Adrenal gland (tissue), 5 donors: ENCODE measurements at regions not wholly inside any gene's neighbourhood (a gene's known extent, or its start where the extent isn't known, plus 50 kb on each side); places are given as distances from the start of the nearest gene placed in this dataset.

ENCODE experiments used
- POLR2A ChIP-seq, 2 donors: fragments of 450-650 bp; IDR thresholded peaks; one replicate each; pipeline ENCODE4 v1.6.1; 2017; ENCODE audit warnings: antibody characterized with exemption in 2 of 2, mild to moderate bottlenecking in 2 of 2, moderate library complexity in 1 of 2
- TF ChIP-seq, protein P1 (sequence below), 6 experiments: fragments of 450-650 bp in 4 of 6; fragments of 200-600 bp in 2 of 6; sonication (generic) in 1 of 6; IDR thresholded peaks; 1 replicate in 5 of 6; 2 replicates in 1 of 6; pipeline versions ENCODE4 v1.5.1 to v1.8.0; 2016 to 2021; ENCODE audit warnings: antibody characterized with exemption in 6 of 6, mild to moderate bottlenecking in 2 of 6, moderate library complexity in 1 of 6
- donor health status: DM: no; HTN: no; CAD: no.

DNA sequence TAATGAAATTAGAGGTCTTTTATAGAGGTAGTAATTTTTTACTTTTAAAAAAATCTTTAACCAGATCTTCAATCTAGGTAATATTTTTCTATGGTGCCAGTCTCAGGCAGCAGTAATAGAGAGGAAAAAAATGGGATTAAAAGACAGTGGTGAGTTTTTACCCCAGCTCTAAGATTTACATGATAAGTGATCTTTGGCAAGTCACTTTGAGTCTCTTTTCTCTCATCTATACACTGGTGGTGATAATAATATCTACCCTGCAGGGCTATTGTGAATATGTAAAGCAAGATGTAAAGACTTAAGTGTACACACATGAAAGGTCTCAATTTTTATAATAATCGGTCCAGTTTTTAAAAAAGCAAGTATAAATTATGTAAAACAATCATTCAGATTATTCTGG, 786.2 kb upstream of the POU3F4 start:
- TF ChIP-seq, protein P1, sequence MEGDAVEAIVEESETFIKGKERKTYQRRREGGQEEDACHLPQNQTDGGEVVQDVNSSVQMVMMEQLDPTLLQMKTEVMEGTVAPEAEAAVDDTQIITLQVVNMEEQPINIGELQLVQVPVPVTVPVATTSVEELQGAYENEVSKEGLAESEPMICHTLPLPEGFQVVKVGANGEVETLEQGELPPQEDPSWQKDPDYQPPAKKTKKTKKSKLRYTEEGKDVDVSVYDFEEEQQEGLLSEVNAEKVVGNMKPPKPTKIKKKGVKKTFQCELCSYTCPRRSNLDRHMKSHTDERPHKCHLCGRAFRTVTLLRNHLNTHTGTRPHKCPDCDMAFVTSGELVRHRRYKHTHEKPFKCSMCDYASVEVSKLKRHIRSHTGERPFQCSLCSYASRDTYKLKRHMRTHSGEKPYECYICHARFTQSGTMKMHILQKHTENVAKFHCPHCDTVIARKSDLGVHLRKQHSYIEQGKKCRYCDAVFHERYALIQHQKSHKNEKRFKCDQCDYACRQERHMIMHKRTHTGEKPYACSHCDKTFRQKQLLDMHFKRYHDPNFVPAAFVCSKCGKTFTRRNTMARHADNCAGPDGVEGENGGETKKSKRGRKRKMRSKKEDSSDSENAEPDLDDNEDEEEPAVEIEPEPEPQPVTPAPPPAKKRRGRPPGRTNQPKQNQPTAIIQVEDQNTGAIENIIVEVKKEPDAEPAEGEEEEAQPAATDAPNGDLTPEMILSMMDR (IDR thresholded peaks at IDR 0.05) = no peak
- no peak for TF ChIP-seq POLR2A (IDR thresholded peaks at IDR 0.05)
